BE2C (cell line): ENCODE measurements at regions not wholly inside any gene's neighbourhood (a gene's known extent, or its start where the extent isn't known, plus 50 kb on each side); places are given as distances from the start of the nearest gene placed in this dataset.
"Not testable (repeated sequence)": the region's sequence is repeated elsewhere in the genome, so short reads cannot be mapped to it uniquely, and the experiment has no call there.

Experiments used
- DNase-seq: peaks from one replicate; pipeline ENCODE4 v3.0.0-alpha.2; 2020
- H3K27me3 ChIP-seq: fragments of 250-450 bp; sonication (Bioruptor Pico); 2 replicates; pipeline ENCODE4 v1.5.1; 2020; ENCODE audit warnings: mild to moderate bottlenecking
- H3K36me3 ChIP-seq: fragments of 250-450 bp; sonication (Bioruptor Pico); 2 replicates; pipeline ENCODE4 v1.5.1; 2020; ENCODE audit warnings: mild to moderate bottlenecking
- H3K4me1 ChIP-seq: fragments of 250-450 bp; sonication (Bioruptor Pico); 2 replicates; pipeline ENCODE4 v1.5.1; 2020
- H3K4me3 ChIP-seq: 2 replicates; pipeline ENCODE4 v1.5.1; 2011; ENCODE audit warnings: low read depth, low read length
- H3K9me3 ChIP-seq: fragments of 250-450 bp; sonication (Bioruptor Pico); 2 replicates; pipeline ENCODE4 v1.5.1; 2020
- CTCF ChIP-seq: IDR thresholded peaks from 2 replicates; pipeline ENCODE4 v1.5.1; 2012; ENCODE audit warnings: mild to moderate bottlenecking, low read depth, low read length

- no peaks in the 10 kb centered on the region for H3K4me1 ChIP-seq
- no peak for TF ChIP-seq CTCF
- no peaks in the 10 kb centered on the region for H3K9me3 ChIP-seq
- H3K27me3 ChIP-seq = no peaks in the 10 kb centered on the region
- no peaks in the 10 kb centered on the region for H3K36me3 ChIP-seq
- DNase-seq = peak; percentile 46
- H3K4me3 ChIP-seq = no peak overlapping the region
Measured at GRCh38 chr6:169918239-169918953, 167.0 kb downstream of the ERMARD start.

- no peaks in the 10 kb centered on the region for H3K4me1 ChIP-seq
- no peaks in the 10 kb centered on the region for H3K9me3 ChIP-seq
- no peak overlapping the region for H3K4me3 ChIP-seq
- H3K27me3 ChIP-seq = no peaks in the 10 kb centered on the region
- TF ChIP-seq CTCF = no peak
- no peak for DNase-seq
- no peaks in the 10 kb centered on the region for H3K36me3 ChIP-seq
Measured at GRCh38 chr6:169917153-169917552, 165.7 kb downstream of the ERMARD start.

DNA sequence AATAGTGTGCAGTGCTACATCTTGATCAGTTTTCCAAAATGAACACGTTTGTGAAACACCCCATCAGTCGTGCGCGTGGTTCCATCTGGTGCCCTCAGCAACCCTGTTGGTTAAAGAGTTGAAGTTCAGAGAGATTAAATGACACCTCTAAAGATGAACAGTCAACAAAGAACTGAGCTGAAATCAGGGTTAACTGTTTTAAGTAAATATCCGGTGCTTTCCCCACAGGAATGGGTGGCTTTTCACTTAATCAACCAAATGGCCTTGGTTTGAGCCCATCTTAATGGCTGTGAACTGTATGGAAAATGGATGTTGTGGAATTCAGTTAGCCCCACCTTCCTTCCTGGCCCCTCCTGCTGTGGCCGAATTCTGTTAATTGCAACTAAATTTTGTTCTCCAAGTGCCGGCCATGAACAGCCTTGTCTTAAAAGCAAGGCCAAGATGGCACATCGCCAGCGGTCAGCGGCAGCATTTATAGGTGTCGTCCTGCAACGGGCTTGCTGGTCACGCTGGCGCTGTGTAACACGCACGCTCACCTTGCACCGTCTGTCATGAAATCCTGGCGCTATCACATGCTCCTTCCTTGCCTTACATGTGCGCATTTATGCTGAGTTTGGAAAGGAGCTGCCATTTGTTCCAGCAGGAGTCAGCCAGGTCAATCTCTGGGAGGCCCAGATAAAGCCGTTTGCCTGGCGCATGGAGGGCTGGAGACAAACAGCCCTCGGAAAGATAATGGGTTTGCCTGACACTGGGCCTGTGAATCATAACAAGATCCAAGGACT, 164.5 kb downstream of the ERMARD start:
- Histone ChIP-seq H3K9me3 (no peaks in the 10 kb centered on the region), H3K36me3 (no peaks in the 10 kb centered on the region), H3K4me1 (no peaks in the 10 kb centered on the region), H3K4me3 (no peak overlapping the region), H3K27me3 (no peaks in the 10 kb centered on the region)
- no peak for TF ChIP-seq CTCF
- no peak for DNase-seq

- H3K9me3 ChIP-seq, H3K4me1 ChIP-seq, H3K27me3 ChIP-seq, H3K36me3 ChIP-seq, H3K4me3 ChIP-seq, DNase-seq: not testable (repeated sequence)
Measured at GRCh38 chr6:169913745-169914144, 162.3 kb downstream of the ERMARD start.

DNA sequence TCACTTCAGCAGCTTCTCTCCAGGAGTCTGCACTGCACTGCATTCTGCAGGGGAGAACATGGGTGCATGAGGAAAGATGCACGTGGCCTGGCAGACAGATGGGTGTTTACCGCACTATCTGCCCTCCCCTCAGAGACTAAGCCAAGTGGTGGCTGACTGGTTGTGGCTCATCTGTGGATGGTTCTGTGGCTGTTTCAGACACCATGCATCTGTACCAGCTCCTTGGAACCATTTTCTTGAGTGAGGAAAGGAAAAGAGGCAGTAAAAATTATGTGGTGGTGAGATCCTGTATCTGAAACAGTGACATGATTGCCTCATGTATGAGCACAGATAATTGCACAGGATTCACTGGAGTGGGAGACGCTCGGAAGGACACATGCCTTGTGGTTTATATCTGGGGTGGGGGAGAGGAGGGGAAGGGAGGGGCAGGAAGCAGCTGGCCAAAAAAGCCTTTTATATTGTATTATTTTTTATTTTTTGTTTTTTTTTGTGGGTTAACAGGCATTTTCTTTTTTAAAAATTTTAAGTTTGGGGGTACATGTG, 161.7 kb downstream of the ERMARD start:
- no peak for TF ChIP-seq CTCF
- no peaks in the 10 kb centered on the region for H3K4me1 ChIP-seq
- no peak for DNase-seq
- no peaks in the 10 kb centered on the region for H3K9me3 ChIP-seq
- H3K36me3 ChIP-seq = no peaks in the 10 kb centered on the region
- H3K4me3 ChIP-seq = no peak overlapping the region
- H3K27me3 ChIP-seq = no peaks in the 10 kb centered on the region

GRCh38 chr6:169912266-169913095, 161.1 kb downstream of the ERMARD start:
- H3K4me1 ChIP-seq = no peaks in the 10 kb centered on the region
- H3K4me3 ChIP-seq = no peak overlapping the region
- H3K36me3 ChIP-seq = no peaks in the 10 kb centered on the region
- H3K27me3 ChIP-seq = no peaks in the 10 kb centered on the region
- no peaks in the 10 kb centered on the region for H3K9me3 ChIP-seq
- TF ChIP-seq CTCF = no peak
- no peak for DNase-seq
